Fibroblast of villous mesenchyme (primary cell): ENCODE measurements at regions not wholly inside any gene's neighbourhood (a gene's known extent, or its start where the extent isn't known, plus 50 kb on each side); places are given as distances from the start of the nearest gene placed in this dataset.

ENCODE experiments used
- DNase-seq: peaks from one replicate; pipeline ENCODE4 v3.0.0-alpha.2; 2010; ENCODE audit warnings: low read depth
- H3K4me3 ChIP-seq: 2 replicates; pipeline ENCODE4 v1.5.1; 2011; ENCODE audit warnings: low read depth, mild to moderate bottlenecking, low read length
- TF ChIP-seq, protein P1 (sequence below): IDR thresholded peaks from 2 replicates; pipeline ENCODE4 v1.5.1; 2012; ENCODE audit warnings: low read depth, mild to moderate bottlenecking, low read length; ENCODE audit not compliant: insufficient read depth

- DNase-seq, result no peak
- TF ChIP-seq, protein P1, sequence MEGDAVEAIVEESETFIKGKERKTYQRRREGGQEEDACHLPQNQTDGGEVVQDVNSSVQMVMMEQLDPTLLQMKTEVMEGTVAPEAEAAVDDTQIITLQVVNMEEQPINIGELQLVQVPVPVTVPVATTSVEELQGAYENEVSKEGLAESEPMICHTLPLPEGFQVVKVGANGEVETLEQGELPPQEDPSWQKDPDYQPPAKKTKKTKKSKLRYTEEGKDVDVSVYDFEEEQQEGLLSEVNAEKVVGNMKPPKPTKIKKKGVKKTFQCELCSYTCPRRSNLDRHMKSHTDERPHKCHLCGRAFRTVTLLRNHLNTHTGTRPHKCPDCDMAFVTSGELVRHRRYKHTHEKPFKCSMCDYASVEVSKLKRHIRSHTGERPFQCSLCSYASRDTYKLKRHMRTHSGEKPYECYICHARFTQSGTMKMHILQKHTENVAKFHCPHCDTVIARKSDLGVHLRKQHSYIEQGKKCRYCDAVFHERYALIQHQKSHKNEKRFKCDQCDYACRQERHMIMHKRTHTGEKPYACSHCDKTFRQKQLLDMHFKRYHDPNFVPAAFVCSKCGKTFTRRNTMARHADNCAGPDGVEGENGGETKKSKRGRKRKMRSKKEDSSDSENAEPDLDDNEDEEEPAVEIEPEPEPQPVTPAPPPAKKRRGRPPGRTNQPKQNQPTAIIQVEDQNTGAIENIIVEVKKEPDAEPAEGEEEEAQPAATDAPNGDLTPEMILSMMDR, result no peak
- H3K4me3 ChIP-seq, result no peak overlapping the region
These were observed 52.9 kb upstream of the DEFB112 start for GRCh38 chr6:50102676-50103075.

- TF ChIP-seq, protein P1, result no peak
- H3K4me3 ChIP-seq, result no peak overlapping the region
- DNase-seq, result no peak
These were observed 60.9 kb upstream of the DEFB112 start for GRCh38 chr6:50110587-50110986.

- H3K4me3 ChIP-seq, result no peak overlapping the region
- DNase-seq, result no peak
- TF ChIP-seq, protein P1, result no peak
These were observed 63.5 kb upstream of the DEFB112 start for GRCh38 chr6:50112981-50113857.

DNA sequence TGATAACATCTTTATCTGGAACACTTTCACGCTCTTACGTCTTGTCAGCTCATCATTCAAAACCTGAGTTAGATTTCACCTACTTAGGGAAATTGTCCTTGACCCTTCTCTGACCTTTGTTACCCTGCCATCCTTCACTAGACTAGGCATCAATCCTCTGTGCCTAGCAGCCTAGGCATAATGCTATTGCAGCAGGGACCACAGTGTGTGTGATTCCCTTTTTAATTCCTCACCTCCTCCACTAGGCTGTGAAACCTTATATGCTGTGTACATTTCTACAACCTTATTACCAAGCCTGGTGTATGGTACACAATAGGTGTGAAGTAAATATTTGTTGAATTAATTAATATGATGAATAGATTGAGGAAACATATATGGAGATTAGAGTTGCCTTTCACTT lies 66.7 kb upstream of the DEFB112 start:
- H3K4me3 ChIP-seq, result no peak overlapping the region
- DNase-seq, result no peak
- TF ChIP-seq, protein P1, result no peak

- H3K4me3 ChIP-seq, result no peak overlapping the region
- TF ChIP-seq, protein P1, result no peak
- no peak for DNase-seq
These were observed 67.2 kb upstream of the DEFB112 start for GRCh38 chr6:50116797-50117542.

DNA sequence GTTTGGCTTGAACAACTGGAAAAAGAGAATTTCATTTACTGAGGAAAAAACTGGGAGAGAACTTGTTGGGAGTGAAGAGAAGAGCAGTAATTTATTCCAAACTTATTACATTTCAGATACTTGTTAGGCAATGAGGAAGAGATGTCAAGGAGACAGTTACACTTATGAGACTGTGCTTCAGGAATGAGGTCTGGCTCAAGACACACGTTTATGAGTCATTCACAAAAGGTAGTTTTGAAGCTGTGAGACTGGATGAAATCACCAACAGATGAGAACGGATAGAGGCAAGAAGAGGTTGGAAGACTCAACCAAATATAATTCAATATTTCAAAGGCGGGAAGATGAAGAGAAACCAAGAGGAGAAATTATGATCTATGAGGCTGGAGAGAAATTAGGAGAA lies 70.6 kb upstream of the DEFB112 start:
- TF ChIP-seq, protein P1, result no peak
- no peak overlapping the region for H3K4me3 ChIP-seq
- no peak for DNase-seq
